ENCODE measurements at regions not wholly inside any gene's neighbourhood (a gene's known extent, or its start where the extent isn't known, plus 50 kb on each side); places are given as distances from the start of the nearest gene placed in this dataset.

DNA sequence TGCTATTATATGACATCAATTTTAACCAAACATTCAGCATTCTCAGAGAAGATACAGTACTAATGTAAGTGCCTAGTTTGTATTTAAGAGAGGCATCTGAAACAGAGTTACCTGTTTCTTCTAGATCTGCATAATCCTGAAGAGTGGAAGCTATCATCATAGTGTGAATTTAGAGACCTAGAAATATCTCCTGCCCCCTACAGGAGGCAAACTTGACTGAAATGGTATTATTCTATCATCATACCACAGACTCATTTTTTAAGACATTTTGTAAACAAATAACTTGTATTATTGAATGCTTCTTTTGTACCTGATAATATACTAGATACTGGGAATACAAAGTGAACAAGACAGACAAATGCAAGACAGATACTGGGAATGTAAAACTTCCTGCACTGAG, 216.8 kb upstream of the RPS23 start:
- TF ChIP-seq, protein P1, sequence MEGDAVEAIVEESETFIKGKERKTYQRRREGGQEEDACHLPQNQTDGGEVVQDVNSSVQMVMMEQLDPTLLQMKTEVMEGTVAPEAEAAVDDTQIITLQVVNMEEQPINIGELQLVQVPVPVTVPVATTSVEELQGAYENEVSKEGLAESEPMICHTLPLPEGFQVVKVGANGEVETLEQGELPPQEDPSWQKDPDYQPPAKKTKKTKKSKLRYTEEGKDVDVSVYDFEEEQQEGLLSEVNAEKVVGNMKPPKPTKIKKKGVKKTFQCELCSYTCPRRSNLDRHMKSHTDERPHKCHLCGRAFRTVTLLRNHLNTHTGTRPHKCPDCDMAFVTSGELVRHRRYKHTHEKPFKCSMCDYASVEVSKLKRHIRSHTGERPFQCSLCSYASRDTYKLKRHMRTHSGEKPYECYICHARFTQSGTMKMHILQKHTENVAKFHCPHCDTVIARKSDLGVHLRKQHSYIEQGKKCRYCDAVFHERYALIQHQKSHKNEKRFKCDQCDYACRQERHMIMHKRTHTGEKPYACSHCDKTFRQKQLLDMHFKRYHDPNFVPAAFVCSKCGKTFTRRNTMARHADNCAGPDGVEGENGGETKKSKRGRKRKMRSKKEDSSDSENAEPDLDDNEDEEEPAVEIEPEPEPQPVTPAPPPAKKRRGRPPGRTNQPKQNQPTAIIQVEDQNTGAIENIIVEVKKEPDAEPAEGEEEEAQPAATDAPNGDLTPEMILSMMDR (IDR thresholded peaks at IDR 0.05; ENCODE audit: low read length): peak; percentile 16
- TF ChIP-seq EZH2 (optimal IDR thresholded peaks at IDR 0.05; ENCODE audit: low read depth, low read length): no peak

Measured in MM.1S (cell line).